GM12873 (cell line): ENCODE measurements at regions not wholly inside any gene's neighbourhood (a gene's known extent, or its start where the extent isn't known, plus 50 kb on each side); places are given as distances from the start of the nearest gene placed in this dataset.

Experiments
- CTCF ChIP-seq: IDR thresholded peaks from 2 replicates; pipeline ENCODE4 v1.5.1; 2012; ENCODE audit warnings: low read depth, mild to moderate bottlenecking, moderate library complexity, low read length, control low read depth; ENCODE audit not compliant: insufficient read depth; ENCODE audit errors: missing control alignments

GRCh38 chr12:115694564-115694963 is 582.9 kb downstream of the MED13L start:
- TF ChIP-seq CTCF: no peak

GRCh38 chr12:115693970-115694369 is 583.5 kb downstream of the MED13L start:
- no peak for TF ChIP-seq CTCF

- no peak for TF ChIP-seq CTCF
Measured at GRCh38 chr12:115691123-115691522, 586.4 kb downstream of the MED13L start.

- no peak for TF ChIP-seq CTCF
Measured at GRCh38 chr12:115687094-115687493, 590.4 kb downstream of the MED13L start.

GRCh38 chr12:115683240-115683780 is 594.2 kb downstream of the MED13L start:
- no peak for TF ChIP-seq CTCF

- no peak for TF ChIP-seq CTCF
Measured at GRCh38 chr12:115680967-115681366, 596.5 kb downstream of the MED13L start.

GRCh38 chr12:115672506-115673080 is 604.9 kb downstream of the MED13L start:
- TF ChIP-seq CTCF: no peak
